ENCODE measurements at regions not wholly inside any gene's neighbourhood (a gene's known extent, or its start where the extent isn't known, plus 50 kb on each side); places are given as distances from the start of the nearest gene placed in this dataset.
"Not testable (repeated sequence)": the region's sequence is repeated elsewhere in the genome, so short reads cannot be mapped to it uniquely, and the experiment has no call there.

DNA sequence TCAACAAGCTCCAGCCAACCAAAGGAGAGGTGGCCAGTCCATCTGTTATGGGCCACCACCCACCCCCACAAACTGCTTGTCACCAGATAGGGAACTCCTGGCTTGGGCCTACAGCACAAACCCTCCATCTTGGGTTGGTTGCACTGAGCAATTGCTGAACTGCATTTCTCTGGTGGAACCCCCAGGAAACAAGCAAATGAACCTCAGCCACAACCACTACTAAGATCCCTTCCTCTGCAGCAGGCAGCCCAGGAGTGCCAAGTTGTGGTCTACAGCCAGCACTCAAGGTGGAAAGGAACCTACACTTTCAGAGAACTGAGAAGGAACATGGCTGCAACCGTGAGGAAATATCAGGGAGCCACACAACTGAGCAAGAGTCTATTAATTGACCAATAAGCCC, 171.6 kb downstream of the TMEM200A start:
- DNase-seq (ENCODE audit: low read depth): no peak
- H3K4me3 ChIP-seq (ENCODE audit: control insufficient read depth, low read depth, low read length): no peak overlapping the region
- TF ChIP-seq, protein P1, sequence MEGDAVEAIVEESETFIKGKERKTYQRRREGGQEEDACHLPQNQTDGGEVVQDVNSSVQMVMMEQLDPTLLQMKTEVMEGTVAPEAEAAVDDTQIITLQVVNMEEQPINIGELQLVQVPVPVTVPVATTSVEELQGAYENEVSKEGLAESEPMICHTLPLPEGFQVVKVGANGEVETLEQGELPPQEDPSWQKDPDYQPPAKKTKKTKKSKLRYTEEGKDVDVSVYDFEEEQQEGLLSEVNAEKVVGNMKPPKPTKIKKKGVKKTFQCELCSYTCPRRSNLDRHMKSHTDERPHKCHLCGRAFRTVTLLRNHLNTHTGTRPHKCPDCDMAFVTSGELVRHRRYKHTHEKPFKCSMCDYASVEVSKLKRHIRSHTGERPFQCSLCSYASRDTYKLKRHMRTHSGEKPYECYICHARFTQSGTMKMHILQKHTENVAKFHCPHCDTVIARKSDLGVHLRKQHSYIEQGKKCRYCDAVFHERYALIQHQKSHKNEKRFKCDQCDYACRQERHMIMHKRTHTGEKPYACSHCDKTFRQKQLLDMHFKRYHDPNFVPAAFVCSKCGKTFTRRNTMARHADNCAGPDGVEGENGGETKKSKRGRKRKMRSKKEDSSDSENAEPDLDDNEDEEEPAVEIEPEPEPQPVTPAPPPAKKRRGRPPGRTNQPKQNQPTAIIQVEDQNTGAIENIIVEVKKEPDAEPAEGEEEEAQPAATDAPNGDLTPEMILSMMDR (conservative IDR thresholded peaks at IDR 0.05; ENCODE audit: control insufficient read depth, insufficient read depth, low read depth, low read length): no peak

DNA sequence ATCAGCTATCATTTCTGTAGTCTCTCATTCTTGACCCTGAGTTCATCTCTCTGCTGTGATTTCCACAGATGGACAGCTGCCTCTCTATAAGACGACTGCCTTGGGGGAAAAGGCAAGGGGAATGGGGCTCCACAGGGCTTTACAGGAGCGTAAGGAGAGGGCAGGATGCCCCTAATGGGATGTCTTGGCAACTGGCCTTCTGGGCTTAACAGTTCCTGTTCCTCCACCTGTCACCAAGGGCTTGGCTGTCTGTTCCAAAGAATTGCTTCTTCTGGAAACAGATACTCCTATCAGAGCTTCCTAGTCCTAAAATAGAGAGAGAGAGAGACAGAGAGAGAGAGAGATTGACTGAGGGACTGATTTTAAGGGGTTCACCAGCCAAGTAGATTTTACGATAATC, 181.9 kb downstream of the TMEM200A start:
- no peak overlapping the region for H3K4me3 ChIP-seq (ENCODE audit: control insufficient read depth, low read depth, low read length)
- DNase-seq (ENCODE audit: low read depth): no peak
- TF ChIP-seq, protein P1 (conservative IDR thresholded peaks at IDR 0.05; ENCODE audit: control insufficient read depth, insufficient read depth, low read depth, low read length): no peak

DNA sequence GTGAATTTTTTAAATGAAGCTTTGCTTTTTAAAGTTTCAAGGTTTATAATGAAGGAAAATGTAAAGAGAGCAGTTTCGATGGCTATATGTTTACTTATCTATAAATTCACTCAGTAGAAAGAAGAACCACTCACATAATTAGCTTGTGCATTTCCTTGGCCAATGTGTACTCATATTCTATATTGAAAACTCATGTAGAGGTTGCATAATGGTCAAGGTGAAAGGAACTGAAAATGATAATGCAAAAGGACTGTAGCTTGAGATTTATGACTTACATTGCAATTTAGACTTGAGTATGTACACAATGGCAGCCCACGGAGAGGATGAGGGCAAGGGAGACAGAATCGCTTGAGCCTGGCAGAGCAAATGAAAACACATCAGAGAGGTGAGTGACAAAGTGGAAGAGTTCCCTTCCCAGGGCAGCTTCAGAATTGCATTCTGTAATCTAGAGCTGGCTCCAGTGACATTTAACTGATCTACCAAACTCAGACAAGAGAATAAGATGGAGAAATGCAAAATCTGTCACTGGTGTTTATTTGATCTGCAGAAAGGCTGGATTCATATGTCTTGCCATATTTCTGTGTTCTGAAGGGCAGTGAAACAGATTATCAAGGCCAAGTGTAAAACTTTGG, 191.8 kb downstream of the TMEM200A start:
- TF ChIP-seq, protein P1 (conservative IDR thresholded peaks at IDR 0.05; ENCODE audit: control insufficient read depth, insufficient read depth, low read depth, low read length): no peak
- no peak for DNase-seq (ENCODE audit: low read depth)

DNA sequence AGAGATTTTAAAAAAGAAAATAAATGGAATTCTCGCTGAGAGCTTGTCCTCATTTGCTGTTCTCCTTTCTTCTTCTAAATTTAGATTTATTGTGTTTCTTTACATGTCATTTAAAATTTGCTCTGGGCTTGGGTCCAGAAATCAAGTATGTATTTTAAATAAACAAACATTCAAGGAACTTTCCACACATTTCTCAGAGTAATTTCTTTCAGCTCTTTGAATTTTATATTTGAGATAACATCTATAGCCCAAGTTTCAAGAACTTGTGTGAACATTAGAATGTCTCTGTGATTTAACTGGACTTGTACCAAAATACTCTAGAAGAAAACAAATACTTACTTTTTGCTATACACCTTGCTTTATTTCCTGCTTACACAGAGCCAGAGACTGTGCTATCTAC, 192.3 kb downstream of the TMEM200A start:
- no peak overlapping the region for H3K4me3 ChIP-seq (ENCODE audit: control insufficient read depth, low read depth, low read length)
- DNase-seq (ENCODE audit: low read depth): no peak
- TF ChIP-seq, protein P1 (conservative IDR thresholded peaks at IDR 0.05; ENCODE audit: control insufficient read depth, insufficient read depth, low read depth, low read length): no peak

More for the DNA sequence above, 191.8 kb downstream of the TMEM200A start:
- H3K4me3 ChIP-seq (ENCODE audit: control insufficient read depth, low read depth, low read length): no peak overlapping the region

DNA sequence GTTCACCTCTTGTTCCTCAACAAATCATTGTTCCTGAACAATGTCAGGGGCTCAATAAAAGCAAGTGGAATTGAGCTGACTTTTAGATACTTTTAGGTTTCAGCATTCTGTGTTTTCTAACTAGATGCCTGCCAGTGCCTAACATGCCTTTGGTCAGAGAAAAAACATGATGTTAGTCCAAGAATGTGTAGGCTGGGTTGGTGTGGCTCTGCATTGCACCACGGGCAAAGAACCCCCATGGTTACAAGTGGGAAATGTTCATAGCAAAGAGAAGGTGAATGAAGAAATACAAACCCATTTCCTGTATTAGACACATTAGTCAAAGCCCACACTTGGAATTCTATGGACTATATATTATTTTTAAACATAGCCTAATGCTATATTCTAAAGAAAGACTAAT, 193.3 kb downstream of the TMEM200A start:
- TF ChIP-seq, protein P1 (conservative IDR thresholded peaks at IDR 0.05; ENCODE audit: control insufficient read depth, insufficient read depth, low read depth, low read length): no peak
- H3K4me3 ChIP-seq (ENCODE audit: control insufficient read depth, low read depth, low read length): no peak overlapping the region
- DNase-seq (ENCODE audit: low read depth): no peak

DNA sequence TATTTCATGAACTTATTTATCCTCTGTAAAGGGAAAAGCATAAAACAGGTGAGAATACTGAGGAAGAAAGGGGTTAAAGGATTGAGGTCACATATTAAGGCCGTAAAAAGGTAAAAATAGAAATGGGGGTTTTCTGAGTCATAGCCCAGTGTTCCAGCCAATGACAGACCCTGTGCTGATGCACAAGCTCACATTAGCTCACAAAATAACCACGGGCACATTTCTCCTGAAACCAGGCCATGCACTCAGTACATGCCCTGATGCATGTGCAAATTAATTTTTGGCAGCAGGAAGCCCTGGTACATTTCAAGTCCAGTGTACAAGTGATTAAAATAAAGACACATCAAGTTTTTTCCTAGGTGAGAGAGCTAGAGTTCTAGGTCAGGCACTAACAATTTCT, 194.4 kb downstream of the TMEM200A start:
- DNase-seq (ENCODE audit: low read depth): peak; percentile 27
- TF ChIP-seq, protein P1 (conservative IDR thresholded peaks at IDR 0.05; ENCODE audit: control insufficient read depth, insufficient read depth, low read depth, low read length): no peak
- H3K4me3 ChIP-seq (ENCODE audit: control insufficient read depth, low read depth, low read length): no peak overlapping the region

DNA sequence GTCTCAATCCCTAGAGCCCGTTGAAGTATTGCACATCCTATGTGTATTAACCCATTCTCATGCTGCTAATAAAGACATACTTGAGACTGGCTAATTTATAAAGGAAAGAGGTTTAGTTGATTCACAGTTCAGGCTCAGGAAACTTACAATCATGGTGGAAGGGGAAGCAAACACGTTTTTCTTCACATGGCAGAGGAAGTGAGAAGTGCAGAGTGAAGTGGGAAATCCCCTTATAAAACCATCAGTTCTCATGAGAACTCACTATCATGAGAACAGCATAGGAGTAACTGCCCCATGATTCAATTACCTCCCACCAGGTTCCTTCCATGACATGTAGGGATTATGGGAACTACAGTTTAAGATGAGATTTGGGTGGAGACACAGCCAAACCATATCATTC, 195.3 kb downstream of the TMEM200A start:
- not testable (repeated sequence) for DNase-seq (ENCODE audit: low read depth); H3K4me3 ChIP-seq (ENCODE audit: control insufficient read depth, low read depth, low read length)

All from fibroblast of mammary gland (primary cell).